Activated CD4-positive, alpha-beta T cell treated with anti-CD3 and anti-CD28 coated beads, Interleukin-2, Interleukin-4, amounts not matched to agents 100 ng/mL and 50 ng/mL, durations not matched to agents 16 hours and 8 hours (primary cell): ENCODE measurements at regions not wholly inside any gene's neighbourhood (a gene's known extent, or its start where the extent isn't known, plus 50 kb on each side); places are given as distances from the start of the nearest gene placed in this dataset.
"Not testable (repeated sequence)": the region's sequence is repeated elsewhere in the genome, so short reads cannot be mapped to it uniquely, and the experiment has no call there.

Experiments
- DNase-seq: peaks from one replicate; pipeline ENCODE4 v3.0.0-alpha.2; 2020; ENCODE audit warnings: low spot score

GRCh38 chr16:46387720-46388119 lies 233.5 kb downstream of the SHCBP1 start:
- DNase-seq: peak; percentile 98

- peak; percentile 96 for DNase-seq
These were observed 234.2 kb downstream of the SHCBP1 start for GRCh38 chr16:46386805-46387620.

- DNase-seq: peak; percentile 32
These were observed 234.9 kb downstream of the SHCBP1 start for GRCh38 chr16:46386110-46386771.

GRCh38 chr16:46384285-46385061 lies 236.7 kb downstream of the SHCBP1 start:
- peak; percentile 56 for DNase-seq

GRCh38 chr16:46383581-46383980 lies 237.6 kb downstream of the SHCBP1 start:
- not testable (repeated sequence) for DNase-seq

- peak; percentile 46 for DNase-seq
These were observed 238.2 kb downstream of the SHCBP1 start for GRCh38 chr16:46382791-46383541.

- not testable (repeated sequence) for DNase-seq
These were observed 239.1 kb downstream of the SHCBP1 start for GRCh38 chr16:46382079-46382478.

- DNase-seq: not testable (repeated sequence)
These were observed 239.8 kb downstream of the SHCBP1 start for GRCh38 chr16:46381344-46381743.
